AG10803 (cell line): ENCODE measurements at regions not wholly inside any gene's neighbourhood (a gene's known extent, or its start where the extent isn't known, plus 50 kb on each side); places are given as distances from the start of the nearest gene placed in this dataset.

ENCODE experiments used
- DNase-seq: peaks from one replicate; pipeline ENCODE4 v3.0.0; 2010; ENCODE audit warnings: low read depth
- H3K4me3 ChIP-seq: 2 replicates; pipeline ENCODE4 v1.5.1; 2011; ENCODE audit warnings: mild to moderate bottlenecking, low read length, control low read depth
- CTCF ChIP-seq: conservative IDR thresholded peaks from 2 replicates; pipeline ENCODE4 v1.5.1; 2011; ENCODE audit warnings: mild to moderate bottlenecking, low read length, control low read depth, inconsistent platforms

- H3K4me3 ChIP-seq: no peak overlapping the region
- TF ChIP-seq CTCF: no peak
- peak; percentile 53 for DNase-seq
These were observed 250.0 kb upstream of the SLC30A5 start for GRCh38 chr5:68843624-68844364.

- DNase-seq: peak; percentile 22
- H3K4me3 ChIP-seq: no peak overlapping the region
- TF ChIP-seq CTCF: no peak
These were observed 248.7 kb upstream of the SLC30A5 start for GRCh38 chr5:68845131-68845530.

GRCh38 chr5:68846828-68847227 is 247.0 kb upstream of the SLC30A5 start:
- DNase-seq: no peak
- no peak for TF ChIP-seq CTCF

GRCh38 chr5:68848091-68848490 is 245.7 kb upstream of the SLC30A5 start:
- TF ChIP-seq CTCF: no peak
- DNase-seq: peak; percentile 62
- H3K4me3 ChIP-seq: no peak overlapping the region

More at GRCh38 chr5:68846828-68847227, 247.0 kb upstream of the SLC30A5 start:
- H3K4me3 ChIP-seq: no peak overlapping the region

- TF ChIP-seq CTCF: no peak
- H3K4me3 ChIP-seq: no peak overlapping the region
- DNase-seq: no peak
These were observed 244.7 kb upstream of the SLC30A5 start for GRCh38 chr5:68849103-68849502.

DNA sequence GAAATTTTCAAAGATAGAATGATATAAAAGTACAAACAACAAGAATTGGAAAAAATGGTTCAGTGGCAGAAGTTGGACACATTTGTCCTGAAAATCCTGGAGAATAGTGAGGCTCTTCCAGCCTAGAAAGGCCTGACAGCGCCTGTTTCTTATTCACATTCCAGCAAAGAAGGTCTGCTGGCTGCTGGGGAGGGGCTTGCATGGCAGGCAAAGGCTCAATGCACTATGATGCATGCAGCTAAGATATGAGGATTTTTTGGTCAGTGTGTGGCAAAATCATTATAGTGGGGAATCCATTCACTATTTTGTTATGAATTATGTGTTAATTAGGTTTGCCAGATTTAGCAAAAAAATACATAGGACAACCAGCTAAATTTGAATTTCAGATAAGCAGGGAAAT is 243.9 kb upstream of the SLC30A5 start:
- no peak overlapping the region for H3K4me3 ChIP-seq
- DNase-seq: no peak
- TF ChIP-seq CTCF: no peak

GRCh38 chr5:68861099-68861498 is 232.7 kb upstream of the SLC30A5 start:
- TF ChIP-seq CTCF: no peak

More at GRCh38 chr5:68861099-68861498, 232.7 kb upstream of the SLC30A5 start:
- DNase-seq: no peak
- no peak overlapping the region for H3K4me3 ChIP-seq
